Right cardiac atrium (tissue), 5 donors: ENCODE measurements at regions not wholly inside any gene's neighbourhood (a gene's known extent, or its start where the extent isn't known, plus 50 kb on each side); places are given as distances from the start of the nearest gene placed in this dataset.
"Not testable (repeated sequence)": the region's sequence is repeated elsewhere in the genome, so short reads cannot be mapped to it uniquely, and the experiment has no call there.

Experiments used
- ATAC-seq, 2 donors: fragments of 200-7000 bp; cut with Tn5 transposase; one replicate each; pipeline versions ENCODE4 v1.8.0 to v1.9.1; 2020; ENCODE audit warnings: moderate library complexity in 2 of 2, mild to moderate bottlenecking in 1 of 2
- DNase-seq, 3 donors: peaks; one replicate each; pipeline ENCODE4 v3.0.0-alpha.2; 2020
- H3K27ac ChIP-seq: one replicate; pipeline ENCODE4 v1.5.1; 2013; ENCODE audit warnings: mild to moderate bottlenecking, low read length, control low read depth, moderate library complexity
- H3K27me3 ChIP-seq: one replicate; pipeline ENCODE4 v1.6.1; 2013; ENCODE audit not compliant: control insufficient read depth, insufficient read depth
- H3K4me1 ChIP-seq: one replicate; pipeline ENCODE4 v1.6.1; 2013; ENCODE audit warnings: low read length; ENCODE audit not compliant: control insufficient read depth, insufficient read depth
- H3K4me3 ChIP-seq: one replicate; pipeline ENCODE4 v1.5.1; 2013; ENCODE audit warnings: low read length, control low read depth
- H3K9me3 ChIP-seq: one replicate; pipeline ENCODE4 v1.6.1; 2013; ENCODE audit warnings: low read length; ENCODE audit not compliant: control insufficient read depth
- WGBS: extraction: QIAGEN DNeasy Blood & Tissue Kit; methylation state at CpG from one replicate; pipeline ENCODE4 v1.1.7; 2013; 5-methylcytosine and 5-hydroxymethylcytosine counted together
- intact Hi-C, 4 donors: fragments of 100-400 bp; cut with DNase I; formaldehyde crosslinking; loops; one replicate each; pipeline versions ENCODE4 v1.11.0 to v1.14.0; 2022 to 2023
- donor health status: healthy with polysubstance abuse.
- donor health status: DM: no; HTN: yes; CAD: no.
- donor health status: DM: no; HTN: no; CAD: no.
- donor health status: DM: no; HTN: yes; CAD: no; lungs with severe emphysema.
- donor health status: DM: yes; HTN: yes; CAD: no.

DNA sequence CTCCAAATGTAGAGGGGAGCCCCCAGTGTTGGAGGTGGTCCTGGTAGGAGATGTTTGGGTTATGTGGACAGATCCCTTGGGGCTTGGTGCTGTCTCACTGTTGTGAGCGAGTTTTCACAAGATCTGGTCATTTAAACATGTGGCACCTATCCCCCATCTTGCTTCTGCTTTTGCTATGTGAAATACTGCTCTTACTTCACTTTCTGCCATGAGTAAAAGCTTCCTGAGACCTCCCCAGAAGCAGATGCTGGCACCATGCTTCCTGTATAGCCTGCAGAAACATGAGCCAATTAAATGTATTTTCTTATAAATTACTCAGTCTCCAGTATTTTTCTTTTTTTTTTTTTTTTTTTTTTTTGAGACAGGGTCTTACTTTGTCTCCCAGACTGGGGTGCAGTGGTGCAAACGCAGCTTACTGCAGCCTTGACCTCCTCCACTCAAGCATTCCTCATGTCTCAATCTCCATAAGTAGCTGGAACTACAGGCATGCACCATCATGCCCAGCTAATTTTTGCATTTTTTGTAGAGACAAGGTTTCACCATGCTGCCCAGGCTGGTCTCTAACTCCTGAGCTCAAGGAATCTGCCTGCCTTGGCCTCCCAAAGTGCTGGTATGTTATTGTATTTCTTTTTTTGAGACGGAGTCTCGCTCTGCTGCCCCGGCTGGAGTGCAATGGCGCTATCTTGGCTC lies 177.1 kb downstream of the ALDH8A1 start:
- intact Hi-C loops = no loop called here
- no peaks in the 10 kb centered on the region for H3K9me3 ChIP-seq
- 97% methylated on average over 6 of the region's 6 CpGs for WGBS

DNA sequence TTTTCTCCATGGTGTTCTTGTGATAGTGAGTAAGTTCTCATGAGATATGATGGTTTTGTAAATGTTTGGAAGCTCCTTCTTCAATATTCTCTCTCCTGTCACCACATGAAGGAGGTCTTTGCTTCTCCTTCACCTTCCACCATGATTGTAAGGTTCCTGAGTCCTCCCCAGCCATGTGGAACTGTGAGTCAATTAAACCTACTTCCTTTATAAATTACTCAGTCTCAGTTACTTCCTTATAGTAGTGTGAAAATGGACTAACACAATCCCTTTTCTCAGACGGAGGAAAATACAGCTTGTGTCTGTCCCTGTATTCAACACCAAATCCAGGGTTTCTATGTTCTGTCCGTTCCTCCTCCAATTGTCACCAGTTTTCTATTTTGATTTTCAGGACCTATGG lies 181.0 kb downstream of the ALDH8A1 start:
- intact Hi-C loops = no loop called here
- Histone ChIP-seq H3K4me1 (no peaks in the 10 kb centered on the region), H3K27ac (no peak overlapping the region), H3K27me3 (no peaks in the 10 kb centered on the region), H3K9me3 (no peaks in the 10 kb centered on the region), H3K4me3 (no peak overlapping the region)
- 80% methylated on average over 2 of the region's 2 CpGs for WGBS
- DNase-seq (no peak), ATAC-seq (no peak)

More for the DNA sequence above, 177.1 kb downstream of the ALDH8A1 start:
- Histone ChIP-seq H3K4me1 (no peaks in the 10 kb centered on the region), H3K27me3 (no peaks in the 10 kb centered on the region), H3K4me3 (no peak overlapping the region), H3K27ac (no peak overlapping the region)
- no peak for ATAC-seq
- DNase-seq = no peak

DNA sequence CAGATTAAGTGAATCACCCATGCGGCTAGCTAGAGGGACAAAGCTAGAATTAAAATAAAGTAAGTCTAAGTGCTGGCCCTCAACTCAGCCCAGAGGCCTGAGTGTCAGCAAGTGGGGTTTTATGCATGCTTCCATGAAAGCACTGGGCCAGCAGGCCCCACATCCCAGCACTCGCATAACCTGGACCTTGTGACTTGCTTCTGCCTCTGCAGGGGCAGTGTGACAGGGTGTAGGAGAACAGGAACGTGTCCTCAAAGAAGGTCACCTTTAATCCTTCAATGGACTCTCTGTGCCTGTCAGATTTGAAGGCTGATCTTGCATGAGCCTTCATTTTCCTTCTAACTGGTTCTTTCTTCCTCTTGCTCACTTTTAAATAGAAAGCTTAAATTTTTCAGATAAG lies 183.4 kb downstream of the ALDH8A1 start:
- no peak for DNase-seq
- intact Hi-C loops = no loop called here
- H3K27ac ChIP-seq = no peak overlapping the region
- WGBS = 44% methylated on average over 3 of the region's 3 CpGs
- H3K4me1 ChIP-seq = no peaks in the 10 kb centered on the region
- no peak overlapping the region for H3K4me3 ChIP-seq
- no peak for ATAC-seq
- H3K9me3 ChIP-seq = no peaks in the 10 kb centered on the region
- no peaks in the 10 kb centered on the region for H3K27me3 ChIP-seq

DNA sequence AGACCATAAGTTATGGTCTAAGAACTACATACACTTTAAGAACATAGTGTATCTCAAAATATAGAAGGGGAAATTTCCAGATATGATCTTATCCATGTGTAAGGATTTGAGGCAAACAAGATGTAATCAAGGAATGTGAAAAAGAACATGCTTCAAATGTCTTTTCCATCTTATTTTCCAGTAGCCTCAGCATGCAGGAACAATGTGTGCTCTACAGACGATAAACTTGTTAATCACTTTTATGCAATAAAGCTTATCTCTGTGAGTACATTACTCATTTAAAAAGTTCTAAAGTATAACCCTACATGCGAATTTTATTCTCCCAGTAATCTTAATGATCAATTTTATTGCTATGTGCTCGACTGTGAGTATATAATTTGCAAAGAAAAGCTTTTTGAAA lies 185.2 kb downstream of the ALDH8A1 start:
- WGBS = 79% methylated on average over 3 of the region's 3 CpGs
- intact Hi-C loops = no loop called here
- ATAC-seq (no peak), DNase-seq (no peak)
- no peaks in the 10 kb centered on the region for H3K27me3 ChIP-seq
- no peaks in the 10 kb centered on the region for H3K9me3 ChIP-seq
- no peak overlapping the region for H3K27ac ChIP-seq
- H3K4me3 ChIP-seq = no peak overlapping the region
- H3K4me1 ChIP-seq = no peaks in the 10 kb centered on the region

DNA sequence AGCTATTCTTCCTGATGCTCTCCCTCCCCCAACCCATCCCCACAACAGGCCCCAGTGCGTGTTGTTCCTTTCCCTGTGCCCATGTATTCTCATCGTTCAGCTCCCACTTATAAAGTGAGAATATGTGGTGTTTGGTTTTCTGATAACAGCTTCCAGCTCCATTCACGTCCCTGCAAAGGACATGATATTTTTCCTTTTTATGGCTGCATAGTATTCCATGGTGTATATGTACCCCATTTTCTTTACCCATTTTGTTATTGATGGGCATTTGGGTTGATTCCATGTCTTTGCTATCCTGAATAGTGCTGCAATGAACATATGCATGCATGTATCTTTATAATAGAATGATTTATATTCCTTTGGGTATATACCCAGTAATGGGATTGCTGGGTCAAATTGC lies 186.3 kb downstream of the ALDH8A1 start:
- 91% methylated on average over 3 of the region's 3 CpGs for WGBS
- H3K4me3 ChIP-seq, H3K4me1 ChIP-seq, H3K9me3 ChIP-seq, DNase-seq, ATAC-seq, intact Hi-C loops, H3K27ac ChIP-seq, H3K27me3 ChIP-seq: not testable (repeated sequence)

DNA sequence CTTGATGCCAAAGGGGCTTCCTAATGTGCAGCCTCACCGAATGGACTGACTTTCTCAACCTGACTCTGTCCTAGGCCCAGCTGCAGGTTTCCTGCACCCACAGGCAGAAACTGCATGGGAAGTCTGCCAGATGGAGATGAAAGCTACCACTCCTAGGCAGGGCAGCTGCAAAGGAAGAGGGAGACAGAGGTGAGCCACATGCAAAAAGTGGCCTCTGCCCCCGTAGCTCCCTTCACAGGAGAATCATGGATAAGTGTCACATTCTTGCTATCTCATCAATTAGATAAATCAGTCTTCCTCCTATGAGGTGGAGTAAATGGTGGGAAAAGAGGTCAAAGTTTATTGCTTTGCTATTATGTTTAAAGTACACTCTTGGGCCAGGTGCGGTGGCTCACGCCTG lies 191.3 kb downstream of the ALDH8A1 start:
- ATAC-seq = no peak

DNA sequence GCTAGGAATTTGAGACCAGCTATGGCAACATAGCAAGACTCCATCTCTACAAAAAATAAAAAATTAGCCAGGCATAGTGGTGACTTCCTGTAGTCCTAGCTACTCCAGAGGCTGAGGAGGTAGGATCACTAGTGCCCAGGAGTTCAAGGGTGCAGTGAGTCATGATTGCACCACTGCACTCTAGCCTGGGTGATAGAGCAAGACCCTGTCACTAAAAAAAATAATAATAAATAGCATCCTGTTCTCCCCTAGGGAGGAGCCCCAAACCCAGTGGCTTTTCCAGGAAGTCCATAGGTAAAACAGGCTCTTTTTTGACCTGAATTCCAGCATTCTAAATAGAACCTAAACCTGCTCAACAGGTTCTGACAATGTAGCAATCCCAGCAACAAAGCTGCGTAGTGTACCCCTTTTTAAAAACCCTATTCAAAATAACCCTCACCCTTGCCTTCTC lies 192.0 kb downstream of the ALDH8A1 start:
- H3K27ac ChIP-seq = no peak overlapping the region
- no peaks in the 10 kb centered on the region for H3K27me3 ChIP-seq
- ATAC-seq = no peak
- no peaks in the 10 kb centered on the region for H3K9me3 ChIP-seq
- no peaks in the 10 kb centered on the region for H3K4me1 ChIP-seq
- 93% methylated on average over 1 of the region's 1 CpG for WGBS
- DNase-seq = no peak
- intact Hi-C loops = no loop called here
- H3K4me3 ChIP-seq = no peak overlapping the region

More for the DNA sequence above, 191.3 kb downstream of the ALDH8A1 start:
- DNase-seq = no peak
- Histone ChIP-seq H3K4me1 (no peaks in the 10 kb centered on the region), H3K4me3 (no peak overlapping the region), H3K27me3 (no peaks in the 10 kb centered on the region), H3K27ac (no peak overlapping the region), H3K9me3 (no peaks in the 10 kb centered on the region)
- intact Hi-C loops = no loop called here
- 93% methylated on average over 4 of the region's 4 CpGs for WGBS

DNA sequence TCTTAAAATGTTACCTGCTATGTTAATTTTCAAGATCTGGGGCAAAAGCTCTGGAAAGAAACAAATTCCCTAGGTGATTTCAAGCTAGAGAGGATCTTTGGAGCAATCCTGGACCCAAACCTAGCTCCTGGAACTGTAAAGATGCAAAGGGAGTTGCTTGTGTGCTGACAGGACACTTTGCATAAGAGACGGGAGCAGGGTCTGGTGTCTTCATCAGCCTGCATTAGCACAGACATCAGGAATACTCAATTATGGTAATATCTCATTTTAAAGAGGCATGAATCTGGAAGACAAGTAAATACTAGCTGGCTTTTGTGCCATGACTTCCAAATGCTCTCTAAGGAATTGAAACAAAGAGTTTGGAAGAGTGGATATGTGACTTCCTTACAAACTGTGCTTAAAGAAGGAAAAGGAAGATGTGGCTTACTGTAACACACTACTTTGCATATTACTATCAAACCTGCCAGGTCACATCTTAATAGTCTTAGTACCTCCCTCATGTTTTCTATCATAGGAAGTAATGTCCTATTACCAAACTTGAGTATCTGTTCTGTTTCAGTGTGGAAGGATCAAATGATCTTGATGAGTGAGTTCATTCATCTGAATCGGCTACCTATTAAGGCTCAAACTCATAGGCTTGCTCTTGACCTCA lies 193.4 kb downstream of the ALDH8A1 start:
- 81% methylated on average over 2 of the region's 2 CpGs for WGBS
- no peaks in the 10 kb centered on the region for H3K27me3 ChIP-seq

DNA sequence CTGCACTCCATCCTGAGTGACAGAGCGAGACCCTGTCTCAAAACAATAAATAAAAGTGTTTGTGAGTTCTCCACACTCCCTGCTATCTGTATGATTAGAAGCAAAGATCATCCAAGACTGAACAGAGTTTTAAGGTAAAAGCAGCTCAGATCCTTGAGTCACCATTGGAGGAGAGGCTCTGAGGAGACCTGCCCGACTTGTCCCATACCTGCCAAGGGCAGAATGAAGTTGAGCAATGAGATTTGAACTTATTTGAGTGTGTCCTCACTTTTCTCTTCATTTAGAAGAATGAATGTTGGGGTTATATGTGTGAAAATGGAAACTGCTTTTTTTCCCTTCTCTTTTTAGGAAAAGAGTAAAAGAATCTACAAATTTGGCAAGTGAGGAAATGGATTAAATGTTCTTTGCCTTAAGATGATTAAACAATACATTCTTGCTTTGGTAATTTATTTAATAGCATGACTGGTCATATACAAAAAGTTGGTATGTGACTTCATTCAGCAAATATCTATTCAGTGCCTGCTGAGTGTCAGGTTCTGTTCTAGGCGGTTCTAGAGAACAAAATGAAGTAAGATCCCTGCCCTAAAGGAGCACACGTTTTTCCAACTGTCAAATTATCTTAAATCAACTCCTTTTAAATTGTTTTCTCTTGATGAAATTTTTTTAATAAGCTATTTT lies 195.7 kb downstream of the ALDH8A1 start:
- intact Hi-C loops = no loop called here
- Histone ChIP-seq H3K27ac (no peak overlapping the region), H3K4me3 (no peak overlapping the region), H3K4me1 (no peaks in the 10 kb centered on the region), H3K9me3 (no peaks in the 10 kb centered on the region), H3K27me3 (no peaks in the 10 kb centered on the region)
- DNase-seq (no peak), ATAC-seq (no peak)
- WGBS = 82% methylated on average over 4 of the region's 4 CpGs

More for the DNA sequence above, 193.4 kb downstream of the ALDH8A1 start:
- H3K4me3 ChIP-seq = no peak overlapping the region
- no peaks in the 10 kb centered on the region for H3K4me1 ChIP-seq
- intact Hi-C loops = no loop called here
- no peaks in the 10 kb centered on the region for H3K9me3 ChIP-seq
- no peak overlapping the region for H3K27ac ChIP-seq
- DNase-seq (no peak), ATAC-seq (no peak)

DNA sequence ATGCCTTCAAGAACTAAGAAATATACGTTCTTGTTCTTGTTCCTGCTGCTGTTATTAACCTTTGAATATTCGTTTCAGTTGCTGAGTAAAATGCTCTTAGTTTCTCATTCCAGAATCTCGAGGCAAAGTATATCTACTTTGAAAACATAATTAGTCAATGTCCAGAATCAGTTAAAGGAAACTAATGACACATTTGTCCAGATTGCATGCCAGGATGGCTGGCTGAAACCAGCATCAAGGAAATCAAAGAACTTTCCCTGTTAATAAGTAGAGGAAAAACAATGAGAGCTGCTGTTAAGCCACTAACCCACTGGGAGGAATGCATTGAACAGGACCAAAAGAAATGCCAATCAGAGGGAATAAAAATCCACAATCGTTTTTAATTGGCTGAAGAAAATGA lies 196.9 kb downstream of the ALDH8A1 start:
- no peaks in the 10 kb centered on the region for H3K9me3 ChIP-seq
- WGBS = 57% methylated on average over 4 of the region's 4 CpGs
- no peaks in the 10 kb centered on the region for H3K27me3 ChIP-seq
- no peaks in the 10 kb centered on the region for H3K4me1 ChIP-seq
- ATAC-seq = no peak
- intact Hi-C loops = no loop called here
- DNase-seq = no peak
- H3K27ac ChIP-seq = no peak overlapping the region
- H3K4me3 ChIP-seq = no peak overlapping the region

DNA sequence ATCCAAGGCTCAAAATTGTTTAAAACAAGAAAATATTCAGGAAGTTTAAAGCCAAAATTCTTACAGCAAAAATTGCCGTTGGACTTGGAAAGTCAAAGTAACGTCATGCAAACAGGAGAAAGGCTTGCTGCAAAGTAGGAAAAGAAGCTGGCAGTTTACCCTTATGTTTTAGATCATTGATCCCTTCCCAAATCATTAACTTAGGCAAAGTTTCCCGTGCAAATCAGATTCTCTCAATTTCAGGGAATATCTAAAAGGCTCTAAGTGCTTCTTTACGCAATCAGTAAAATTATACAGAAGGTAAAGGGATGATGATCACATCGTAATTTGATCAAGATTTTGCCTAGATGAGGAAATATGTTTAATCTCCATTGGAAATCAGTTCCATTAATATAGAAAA lies 197.5 kb downstream of the ALDH8A1 start:
- Histone ChIP-seq H3K27me3 (no peaks in the 10 kb centered on the region), H3K9me3 (no peaks in the 10 kb centered on the region), H3K27ac (no peak overlapping the region), H3K4me3 (no peak overlapping the region), H3K4me1 (no peaks in the 10 kb centered on the region)
- ATAC-seq = no peak
- intact Hi-C loops = no loop called here
- WGBS = 81% methylated on average over 5 of the region's 5 CpGs
- DNase-seq = no peak
